ENCODE measurements at regions not wholly inside any gene's neighbourhood (a gene's known extent, or its start where the extent isn't known, plus 50 kb on each side); places are given as distances from the start of the nearest gene placed in this dataset.
A peak's percentile ranks its signal among the peaks of the same experiment; 100 is the strongest.
"Not testable (repeated sequence)": the region's sequence is repeated elsewhere in the genome, so short reads cannot be mapped to it uniquely, and the experiment has no call there.

DNA sequence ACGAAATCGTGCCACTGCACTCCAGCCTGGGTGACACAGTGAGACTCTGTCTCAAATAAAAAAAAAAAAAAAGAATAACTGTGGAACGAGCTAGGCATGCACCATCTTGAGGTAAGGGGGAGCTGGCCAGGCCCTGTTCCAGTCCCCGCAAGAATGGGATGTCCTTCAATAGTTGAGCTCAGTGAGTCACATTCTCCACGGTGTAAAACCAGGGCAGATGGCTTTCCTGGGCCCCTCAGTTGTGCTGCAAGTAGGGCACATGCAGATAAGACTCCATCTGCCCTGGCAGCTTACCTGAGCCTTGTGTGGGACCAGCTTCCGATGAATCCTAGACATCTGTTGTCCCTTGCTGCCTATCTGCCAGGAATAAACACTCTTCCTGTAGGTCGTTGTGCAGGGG lies 312.1 kb downstream of the VRK1 start:
- H3K27me3 Mint-ChIP-seq (ENCODE audit: low read depth): peaks cover 5% of the 10 kb centered on the region
- intact Hi-C loops (cut with micrococcal nuclease): no loop called here
- H3K27ac Mint-ChIP-seq: no peak overlapping the region
- no peak overlapping the region for H3K4me3 Mint-ChIP-seq (ENCODE audit: low read depth)
- no peaks in the 10 kb centered on the region for H3K36me3 Mint-ChIP-seq (ENCODE audit: low read depth)
- H3K9me3 Mint-ChIP-seq: peaks cover 7% of the 10 kb centered on the region
- no peak for DNase-seq (ENCODE audit: low spot score)
- no peaks in the 10 kb centered on the region for H3K4me1 Mint-ChIP-seq (ENCODE audit: low read depth)

DNA sequence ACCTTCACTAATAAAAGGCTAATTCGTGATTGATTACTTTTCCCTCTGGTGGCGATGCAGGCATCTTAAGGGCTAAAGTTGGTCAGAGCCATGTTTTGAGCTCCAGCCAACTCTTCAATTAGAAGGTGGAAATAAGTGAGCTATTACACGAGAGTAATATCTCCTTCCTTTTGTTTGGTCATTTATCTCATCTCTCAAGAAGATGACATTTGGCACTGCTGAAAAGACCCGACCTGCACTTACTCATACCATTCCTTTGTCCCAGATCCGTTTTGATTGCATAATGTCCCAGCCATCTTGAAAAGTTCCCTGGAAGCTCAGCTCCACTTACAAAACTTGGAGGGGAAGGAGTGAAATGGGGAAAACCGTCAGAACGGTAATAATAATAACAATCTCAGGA lies 316.2 kb downstream of the VRK1 start:
- intact Hi-C loops (cut with micrococcal nuclease): no loop called here
- Mint-ChIP-seq H3K4me1 (ENCODE audit: low read depth) (no peaks in the 10 kb centered on the region), H3K9me3 (peaks cover 7% of the 10 kb centered on the region), H3K27me3 (ENCODE audit: low read depth) (no peaks in the 10 kb centered on the region), H3K4me3 (ENCODE audit: low read depth) (no peak overlapping the region), H3K27ac (no peak overlapping the region), H3K36me3 (ENCODE audit: low read depth) (no peaks in the 10 kb centered on the region)
- DNase-seq (ENCODE audit: low spot score): no peak

- DNase-seq (ENCODE audit: low spot score): no peak
- intact Hi-C loops (cut with micrococcal nuclease): no loop called here
- Mint-ChIP-seq H3K27ac (no peak overlapping the region), H3K36me3 (ENCODE audit: low read depth) (no peaks in the 10 kb centered on the region), H3K4me1 (ENCODE audit: low read depth) (peaks cover 16% of the 10 kb centered on the region), H3K27me3 (ENCODE audit: low read depth) (no peaks in the 10 kb centered on the region), H3K9me3 (no peaks in the 10 kb centered on the region), H3K4me3 (ENCODE audit: low read depth) (no peak overlapping the region)
Measured at GRCh38 chr14:97116546-97116945, 319.4 kb downstream of the VRK1 start.

DNA sequence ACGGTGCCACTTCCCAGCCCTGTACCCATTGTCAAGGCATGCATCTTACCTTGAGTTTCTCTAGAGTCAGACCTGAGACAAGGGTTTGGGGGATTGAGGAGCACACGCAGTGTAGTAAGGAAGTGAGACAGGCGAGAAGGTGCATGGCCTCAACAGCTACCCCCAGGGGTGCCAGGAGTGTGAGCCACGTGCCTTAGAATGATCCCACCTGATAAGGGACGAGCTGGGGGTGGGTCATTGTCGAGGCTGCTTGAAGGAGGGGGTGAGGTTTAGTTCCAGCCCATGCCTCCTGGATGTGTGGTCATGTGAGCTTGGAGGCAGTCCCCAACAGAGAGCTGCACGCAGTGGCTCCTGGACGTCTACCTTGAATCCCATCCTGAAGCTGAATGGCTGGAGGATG lies 320.5 kb downstream of the VRK1 start:
- DNase-seq (ENCODE audit: low spot score): no peak
- intact Hi-C loops (cut with micrococcal nuclease): no loop called here
- Mint-ChIP-seq H3K9me3 (no peaks in the 10 kb centered on the region), H3K36me3 (ENCODE audit: low read depth) (no peaks in the 10 kb centered on the region), H3K4me1 (ENCODE audit: low read depth) (peaks cover 19% of the 10 kb centered on the region), H3K27me3 (ENCODE audit: low read depth) (no peaks in the 10 kb centered on the region), H3K27ac (no peak overlapping the region), H3K4me3 (ENCODE audit: low read depth) (no peak overlapping the region)

DNA sequence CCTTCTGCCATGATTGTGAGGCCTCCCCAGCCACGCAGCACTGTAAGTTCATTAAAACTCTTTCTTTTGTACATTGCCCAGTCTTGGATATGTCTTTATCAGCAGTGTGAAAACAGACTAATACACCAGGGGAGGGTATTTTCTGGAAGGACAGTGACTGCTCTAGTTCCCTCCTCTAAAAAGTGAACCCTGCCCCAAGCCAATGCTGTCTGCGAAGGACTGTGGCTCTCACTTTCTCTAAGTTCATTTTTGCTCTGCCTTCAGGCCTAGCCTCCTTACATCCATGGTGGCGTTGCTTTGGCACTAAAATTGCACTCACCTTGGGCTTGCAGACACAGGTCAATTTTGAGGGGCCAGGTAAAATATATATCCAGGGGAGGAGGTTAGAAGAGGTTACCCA lies 323.0 kb downstream of the VRK1 start:
- no peaks in the 10 kb centered on the region for H3K27me3 Mint-ChIP-seq (ENCODE audit: low read depth)
- no peaks in the 10 kb centered on the region for H3K36me3 Mint-ChIP-seq (ENCODE audit: low read depth)

DNA sequence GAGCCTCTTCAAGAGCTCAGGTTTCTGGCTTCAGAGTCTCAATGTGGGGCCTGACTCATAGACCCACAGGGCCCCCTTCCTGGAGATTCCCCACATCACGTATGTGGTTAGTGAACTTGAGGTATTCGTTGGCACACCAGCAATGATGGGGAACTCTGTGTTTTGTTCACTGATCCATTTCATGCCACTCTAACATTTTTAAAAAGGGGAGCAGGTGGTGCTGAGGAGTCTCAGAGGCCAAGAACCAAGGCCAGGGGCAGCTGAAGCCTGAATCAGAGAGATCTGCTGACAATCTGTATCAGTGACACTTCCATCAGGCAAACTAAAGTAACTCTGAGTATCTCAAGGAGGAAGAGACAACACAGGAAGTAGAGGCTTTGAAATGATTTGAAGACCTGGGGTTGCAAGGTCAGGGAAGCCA lies 323.4 kb downstream of the VRK1 start:
- Mint-ChIP-seq H3K9me3 (no peaks in the 10 kb centered on the region), H3K4me3 (ENCODE audit: low read depth) (peak overlapping the region; percentile 31), H3K27ac (peak overlapping the region; percentile 85), H3K27me3 (ENCODE audit: low read depth) (no peaks in the 10 kb centered on the region), H3K36me3 (ENCODE audit: low read depth) (no peaks in the 10 kb centered on the region), H3K4me1 (ENCODE audit: low read depth) (peaks cover 19% of the 10 kb centered on the region)
- intact Hi-C loops (cut with micrococcal nuclease): no loop called here
- peak; percentile 45 for DNase-seq (ENCODE audit: low spot score)

More for the DNA sequence above, 323.0 kb downstream of the VRK1 start:
- peak overlapping the region; percentile 85 for H3K27ac Mint-ChIP-seq
- no peak for DNase-seq (ENCODE audit: low spot score)
- peak overlapping the region; percentile 31 for H3K4me3 Mint-ChIP-seq (ENCODE audit: low read depth)
- no peaks in the 10 kb centered on the region for H3K9me3 Mint-ChIP-seq
- peaks cover 19% of the 10 kb centered on the region for H3K4me1 Mint-ChIP-seq (ENCODE audit: low read depth)
- intact Hi-C loops (cut with micrococcal nuclease): no loop called here

GRCh38 chr14:97129639-97130038 lies 332.5 kb downstream of the VRK1 start:
- no peak overlapping the region for H3K4me3 Mint-ChIP-seq (ENCODE audit: low read depth)
- intact Hi-C loops (cut with micrococcal nuclease): no loop called here
- peaks cover 2% of the 10 kb centered on the region for H3K9me3 Mint-ChIP-seq
- no peak overlapping the region for H3K27ac Mint-ChIP-seq
- no peaks in the 10 kb centered on the region for H3K4me1 Mint-ChIP-seq (ENCODE audit: low read depth)
- no peak for DNase-seq (ENCODE audit: low spot score)
- H3K27me3 Mint-ChIP-seq (ENCODE audit: low read depth): no peaks in the 10 kb centered on the region
- H3K36me3 Mint-ChIP-seq (ENCODE audit: low read depth): no peaks in the 10 kb centered on the region

DNA sequence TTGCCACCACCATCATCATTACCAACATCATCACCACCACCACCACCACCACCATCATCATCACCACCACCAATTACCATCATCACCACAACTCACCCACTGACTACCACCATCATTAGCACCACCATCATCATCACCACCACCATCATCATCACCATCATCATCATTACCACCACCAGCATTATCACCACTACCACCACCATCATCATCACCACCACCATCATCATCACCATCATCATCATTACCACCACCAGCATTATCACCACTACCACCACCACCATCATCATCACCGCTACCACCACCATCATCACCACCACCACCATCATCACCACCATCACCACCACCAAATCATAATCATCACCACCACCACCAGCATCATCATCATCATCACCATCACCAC lies 338.7 kb downstream of the VRK1 start:
- H3K4me1 Mint-ChIP-seq (ENCODE audit: low read depth); H3K27ac Mint-ChIP-seq; H3K27me3 Mint-ChIP-seq (ENCODE audit: low read depth); DNase-seq (ENCODE audit: low spot score); H3K36me3 Mint-ChIP-seq (ENCODE audit: low read depth); H3K4me3 Mint-ChIP-seq (ENCODE audit: low read depth); intact Hi-C loops (cut with micrococcal nuclease): not testable (repeated sequence)
- H3K9me3 Mint-ChIP-seq: peaks cover 21% of the 10 kb centered on the region

DNA sequence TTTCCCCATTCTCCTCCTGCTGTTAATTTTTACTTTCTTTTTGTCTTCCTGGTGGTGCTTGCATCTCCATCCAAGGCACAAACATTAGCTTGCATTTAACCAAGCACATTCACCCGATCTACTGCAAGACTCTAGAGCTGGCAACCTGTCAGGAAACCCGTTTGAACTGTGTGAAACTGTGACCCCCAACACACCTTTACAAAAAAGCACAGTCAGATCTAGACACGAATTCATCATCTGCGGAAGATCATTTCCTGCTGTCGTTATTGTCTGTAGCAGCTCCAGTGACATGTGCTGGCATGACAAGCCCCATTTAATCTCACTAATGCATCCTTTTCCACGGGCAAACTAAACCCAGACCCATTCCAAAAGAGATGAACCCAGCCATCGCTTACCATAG lies 340.5 kb downstream of the VRK1 start:
- Mint-ChIP-seq H3K27me3 (ENCODE audit: low read depth) (no peaks in the 10 kb centered on the region), H3K27ac (no peak overlapping the region), H3K36me3 (ENCODE audit: low read depth) (peaks cover 3% of the 10 kb centered on the region), H3K9me3 (peaks cover 21% of the 10 kb centered on the region), H3K4me1 (ENCODE audit: low read depth) (peaks cover 2% of the 10 kb centered on the region), H3K4me3 (ENCODE audit: low read depth) (no peak overlapping the region)
- intact Hi-C loops (cut with micrococcal nuclease): no loop called here
- no peak for DNase-seq (ENCODE audit: low spot score)

- H3K4me3 Mint-ChIP-seq (ENCODE audit: low read depth): no peak overlapping the region
- DNase-seq (ENCODE audit: low spot score): no peak
- peaks cover 21% of the 10 kb centered on the region for H3K9me3 Mint-ChIP-seq
- H3K27ac Mint-ChIP-seq: no peak overlapping the region
- intact Hi-C loops (cut with micrococcal nuclease): no loop called here
- H3K27me3 Mint-ChIP-seq (ENCODE audit: low read depth): no peaks in the 10 kb centered on the region
- H3K4me1 Mint-ChIP-seq (ENCODE audit: low read depth): peaks cover 2% of the 10 kb centered on the region
- peaks cover 3% of the 10 kb centered on the region for H3K36me3 Mint-ChIP-seq (ENCODE audit: low read depth)
Measured at GRCh38 chr14:97138801-97139200, 341.6 kb downstream of the VRK1 start.

- no peak overlapping the region for H3K4me3 Mint-ChIP-seq (ENCODE audit: low read depth)
- H3K9me3 Mint-ChIP-seq: no peaks in the 10 kb centered on the region
- intact Hi-C loops (cut with micrococcal nuclease): no loop called here
- H3K4me1 Mint-ChIP-seq (ENCODE audit: low read depth): no peaks in the 10 kb centered on the region
- no peak overlapping the region for H3K27ac Mint-ChIP-seq
- H3K36me3 Mint-ChIP-seq (ENCODE audit: low read depth): no peaks in the 10 kb centered on the region
- no peaks in the 10 kb centered on the region for H3K27me3 Mint-ChIP-seq (ENCODE audit: low read depth)
- DNase-seq (ENCODE audit: low spot score): no peak
Measured at GRCh38 chr14:97143011-97143410, 345.8 kb downstream of the VRK1 start.

GRCh38 chr14:97143456-97143855 lies 346.3 kb downstream of the VRK1 start:
- intact Hi-C loops (cut with micrococcal nuclease): no loop called here
- no peaks in the 10 kb centered on the region for H3K36me3 Mint-ChIP-seq (ENCODE audit: low read depth)
- DNase-seq (ENCODE audit: low spot score): no peak
- H3K4me1 Mint-ChIP-seq (ENCODE audit: low read depth): no peaks in the 10 kb centered on the region
- H3K27me3 Mint-ChIP-seq (ENCODE audit: low read depth): no peaks in the 10 kb centered on the region
- H3K27ac Mint-ChIP-seq: no peak overlapping the region
- no peak overlapping the region for H3K4me3 Mint-ChIP-seq (ENCODE audit: low read depth)
- no peaks in the 10 kb centered on the region for H3K9me3 Mint-ChIP-seq

GRCh38 chr14:97148021-97148420 lies 350.8 kb downstream of the VRK1 start:
- H3K27me3 Mint-ChIP-seq (ENCODE audit: low read depth); intact Hi-C loops (cut with micrococcal nuclease); DNase-seq (ENCODE audit: low spot score); H3K9me3 Mint-ChIP-seq; H3K4me3 Mint-ChIP-seq (ENCODE audit: low read depth); H3K27ac Mint-ChIP-seq; H3K4me1 Mint-ChIP-seq (ENCODE audit: low read depth); H3K36me3 Mint-ChIP-seq (ENCODE audit: low read depth): not testable (repeated sequence)

DNA sequence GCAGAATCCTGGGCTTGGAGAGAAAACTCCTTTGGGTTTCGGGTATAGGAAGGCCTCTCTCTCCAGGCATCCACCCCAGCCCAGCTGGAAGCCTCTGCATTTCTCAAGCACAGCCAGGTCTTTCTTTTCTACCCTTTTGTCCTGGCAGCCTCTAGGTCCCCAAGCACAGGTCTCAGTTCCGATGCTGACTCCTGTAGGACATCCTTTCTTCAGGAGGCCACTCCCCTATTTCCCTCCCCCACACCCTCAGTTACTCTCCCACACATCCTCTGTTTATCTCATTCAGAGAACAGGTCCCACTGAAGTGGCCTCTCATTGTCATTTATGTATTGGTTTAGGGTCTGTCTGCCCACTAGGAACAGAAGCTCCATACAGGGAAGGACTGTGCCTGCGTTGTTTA lies 352.6 kb downstream of the VRK1 start:
- Mint-ChIP-seq H3K4me3 (ENCODE audit: low read depth) (no peak overlapping the region), H3K27me3 (ENCODE audit: low read depth) (peaks cover 12% of the 10 kb centered on the region), H3K4me1 (ENCODE audit: low read depth) (no peaks in the 10 kb centered on the region), H3K27ac (no peak overlapping the region), H3K36me3 (ENCODE audit: low read depth) (no peaks in the 10 kb centered on the region), H3K9me3 (no peaks in the 10 kb centered on the region)
- no peak for DNase-seq (ENCODE audit: low spot score)
- intact Hi-C loops (cut with micrococcal nuclease): no loop called here
